ENCODE measurements at regions not wholly inside any gene's neighbourhood (a gene's known extent, or its start where the extent isn't known, plus 50 kb on each side); places are given as distances from the start of the nearest gene placed in this dataset.
A peak's percentile ranks its signal among the peaks of the same experiment; 100 is the strongest.

DNA sequence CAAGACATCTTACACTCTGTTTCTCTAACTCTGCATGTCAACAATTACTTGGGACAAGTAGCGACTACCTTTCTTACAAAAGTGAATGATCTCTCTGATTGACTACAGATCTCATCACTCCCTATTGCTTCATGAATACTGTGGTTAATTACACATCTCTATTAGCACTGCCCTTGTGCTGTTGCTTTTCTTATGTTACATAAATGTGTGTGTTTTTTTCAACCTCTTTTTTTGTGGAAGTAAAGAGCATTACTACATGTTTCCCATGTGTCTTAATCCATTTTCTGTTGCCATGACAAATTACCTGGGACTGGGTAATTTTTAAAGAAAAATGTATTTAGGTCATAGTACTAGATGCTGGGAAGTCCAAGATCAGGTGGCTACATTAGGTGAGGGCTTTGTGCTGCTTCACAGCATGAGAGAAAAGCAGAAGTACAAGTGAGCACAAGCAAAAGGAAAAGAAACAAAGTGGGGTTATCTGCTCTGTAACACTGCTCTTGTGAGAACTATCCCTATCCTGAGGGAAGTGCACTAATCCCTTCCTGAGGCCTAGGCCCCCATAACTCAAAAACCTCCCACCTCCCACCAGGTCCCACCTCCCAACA is 298.2 kb upstream of the SATB1 start:
- H3K4me2 ChIP-seq (ENCODE audit: low read length): no peak overlapping the region
- H3K36me3 ChIP-seq (ENCODE audit: insufficient read depth, low read length): no peaks in the 10 kb centered on the region
- no peak for TF ChIP-seq EZH2phosphoT487 (IDR thresholded peaks at IDR 0.05; ENCODE audit: borderline replicate concordance, low read depth, low read length)
- TF ChIP-seq, protein P1, sequence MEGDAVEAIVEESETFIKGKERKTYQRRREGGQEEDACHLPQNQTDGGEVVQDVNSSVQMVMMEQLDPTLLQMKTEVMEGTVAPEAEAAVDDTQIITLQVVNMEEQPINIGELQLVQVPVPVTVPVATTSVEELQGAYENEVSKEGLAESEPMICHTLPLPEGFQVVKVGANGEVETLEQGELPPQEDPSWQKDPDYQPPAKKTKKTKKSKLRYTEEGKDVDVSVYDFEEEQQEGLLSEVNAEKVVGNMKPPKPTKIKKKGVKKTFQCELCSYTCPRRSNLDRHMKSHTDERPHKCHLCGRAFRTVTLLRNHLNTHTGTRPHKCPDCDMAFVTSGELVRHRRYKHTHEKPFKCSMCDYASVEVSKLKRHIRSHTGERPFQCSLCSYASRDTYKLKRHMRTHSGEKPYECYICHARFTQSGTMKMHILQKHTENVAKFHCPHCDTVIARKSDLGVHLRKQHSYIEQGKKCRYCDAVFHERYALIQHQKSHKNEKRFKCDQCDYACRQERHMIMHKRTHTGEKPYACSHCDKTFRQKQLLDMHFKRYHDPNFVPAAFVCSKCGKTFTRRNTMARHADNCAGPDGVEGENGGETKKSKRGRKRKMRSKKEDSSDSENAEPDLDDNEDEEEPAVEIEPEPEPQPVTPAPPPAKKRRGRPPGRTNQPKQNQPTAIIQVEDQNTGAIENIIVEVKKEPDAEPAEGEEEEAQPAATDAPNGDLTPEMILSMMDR (conservative IDR thresholded peaks at IDR 0.05; ENCODE audit: low read length): no peak
- no peaks in the 10 kb centered on the region for H4K20me1 ChIP-seq (ENCODE audit: insufficient read depth, low read length)
- H2AFZ ChIP-seq (ENCODE audit: low read length): peak overlapping the region; percentile 52; the same call in 1 of the 2 replicates
- intact Hi-C loops (cut with micrococcal nuclease; ENCODE audit: unreplicated experiment): no loop called here
- H3K9me2 ChIP-seq (ENCODE audit: insufficient read depth, low read length): no peaks in the 10 kb centered on the region
- CTCF ChIA-PET (ENCODE audit: unreplicated experiment): no interaction called here
- H3K79me2 ChIP-seq (ENCODE audit: insufficient read depth, low read depth, low read length): no peaks in the 10 kb centered on the region
- POLR2A ChIA-PET: interaction anchor here (1.0 kb wide), 1 partner anchor 20 kb away, joined by 3 read pairs; no protein-coding TSS in a partner anchor
- H3K9me3 ChIP-seq (ENCODE audit: low read length): no peaks in the 10 kb centered on the region
- no TSS peak for BruUV-seq (replicated peaks)
- no peak overlapping the region for H3K4me3 ChIP-seq (ENCODE audit: low read depth, low read length, poor library complexity, severe bottlenecking)
- DNase-seq (ENCODE audit: low spot score): peak; percentile 42
- H3K4me1 ChIP-seq (ENCODE audit: insufficient read depth, low read length, poor library complexity, severe bottlenecking): peaks cover 34% of the 10 kb centered on the region
- H3K27ac ChIP-seq (ENCODE audit: low read depth, low read length, poor library complexity, severe bottlenecking): no peak overlapping the region

DNA sequence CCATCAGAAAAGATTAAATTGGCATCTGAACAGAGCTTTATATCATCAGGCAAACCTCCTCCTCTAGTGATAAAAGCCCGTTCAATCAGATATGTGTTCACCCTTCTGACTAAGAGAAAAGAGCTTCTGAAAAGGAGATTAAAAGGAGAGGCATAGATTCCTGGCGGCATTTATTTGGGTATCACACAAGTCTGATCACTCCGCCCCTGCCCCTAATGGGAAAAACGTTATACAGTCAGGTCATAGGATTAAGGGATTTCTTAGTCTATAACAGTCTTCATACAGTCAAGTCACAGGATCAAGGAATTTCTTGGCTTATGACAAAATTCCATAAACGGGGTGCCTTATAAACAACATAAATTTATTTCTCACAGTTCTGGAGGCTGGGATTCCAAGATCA is 295.4 kb upstream of the SATB1 start:
- no peak overlapping the region for H2AFZ ChIP-seq (ENCODE audit: low read length)
- no TSS peak for BruUV-seq (replicated peaks)
- DNase-seq (ENCODE audit: low spot score): no peak
- no peaks in the 10 kb centered on the region for H3K9me2 ChIP-seq (ENCODE audit: insufficient read depth, low read length)
- ChIA-PET CTCF (ENCODE audit: unreplicated experiment) (no interaction called here), POLR2A (interaction anchor here (0.7 to 1.4 kb wide), 4 partner anchors 10 to 1464 kb away, joined by 3 to 5 read pairs (median 4); no protein-coding TSS in a partner anchor)
- no peak overlapping the region for H3K4me2 ChIP-seq (ENCODE audit: low read length)
- no peaks in the 10 kb centered on the region for H3K9me3 ChIP-seq (ENCODE audit: low read length)
- TF ChIP-seq EZH2phosphoT487 (IDR thresholded peaks at IDR 0.05; ENCODE audit: borderline replicate concordance, low read depth, low read length): no peak
- TF ChIP-seq, protein P1 (conservative IDR thresholded peaks at IDR 0.05; ENCODE audit: low read length): no peak
- H3K79me2 ChIP-seq (ENCODE audit: insufficient read depth, low read depth, low read length): no peaks in the 10 kb centered on the region
- H3K27ac ChIP-seq (ENCODE audit: low read depth, low read length, poor library complexity, severe bottlenecking): no peak overlapping the region
- peaks cover 24% of the 10 kb centered on the region for H3K4me1 ChIP-seq (ENCODE audit: insufficient read depth, low read length, poor library complexity, severe bottlenecking)
- intact Hi-C loops (cut with micrococcal nuclease; ENCODE audit: unreplicated experiment): no loop called here
- H3K36me3 ChIP-seq (ENCODE audit: insufficient read depth, low read length): no peaks in the 10 kb centered on the region
- H4K20me1 ChIP-seq (ENCODE audit: insufficient read depth, low read length): no peaks in the 10 kb centered on the region
- no peak overlapping the region for H3K4me3 ChIP-seq (ENCODE audit: low read depth, low read length, poor library complexity, severe bottlenecking)

DNA sequence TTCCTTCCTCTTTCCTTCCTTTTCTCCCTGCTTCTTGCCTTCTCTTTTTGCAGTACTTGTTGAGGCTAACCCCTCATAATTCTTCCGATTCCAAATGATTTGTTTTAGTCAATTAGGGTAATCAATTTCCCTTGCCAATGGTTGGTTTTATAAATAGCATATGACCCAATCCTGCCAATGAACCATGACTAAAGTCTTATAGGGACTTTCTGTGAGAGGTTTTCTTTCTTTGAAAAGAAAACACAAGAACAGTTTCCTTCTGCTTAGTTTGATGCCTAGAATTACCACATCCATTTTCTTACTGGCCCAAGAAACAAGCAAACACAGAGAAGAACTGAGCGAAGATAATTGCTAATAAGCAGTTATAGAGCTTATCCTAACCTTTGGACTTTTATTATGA is 292.5 kb upstream of the SATB1 start:
- DNase-seq (ENCODE audit: low spot score): no peak
- H3K36me3 ChIP-seq (ENCODE audit: insufficient read depth, low read length): no peaks in the 10 kb centered on the region
- POLR2A ChIA-PET: interaction anchor here (0.5 to 4.2 kb wide), 3 partner anchors 8 to 23 kb away, joined by 3 to 24 read pairs (median 4); no protein-coding TSS in a partner anchor
- no peaks in the 10 kb centered on the region for H4K20me1 ChIP-seq (ENCODE audit: insufficient read depth, low read length)
- H3K9me3 ChIP-seq (ENCODE audit: low read length): no peaks in the 10 kb centered on the region
- H3K9me2 ChIP-seq (ENCODE audit: insufficient read depth, low read length): no peaks in the 10 kb centered on the region
- H2AFZ ChIP-seq (ENCODE audit: low read length): no peak overlapping the region
- CTCF ChIA-PET (ENCODE audit: unreplicated experiment): no interaction called here
- no peak overlapping the region for H3K4me2 ChIP-seq (ENCODE audit: low read length)
- H3K27ac ChIP-seq (ENCODE audit: low read depth, low read length, poor library complexity, severe bottlenecking): no peak overlapping the region
- intact Hi-C loops (cut with micrococcal nuclease; ENCODE audit: unreplicated experiment): no loop called here
- BruUV-seq (replicated peaks): no TSS peak
- no peaks in the 10 kb centered on the region for H3K79me2 ChIP-seq (ENCODE audit: insufficient read depth, low read depth, low read length)
- H3K4me1 ChIP-seq (ENCODE audit: insufficient read depth, low read length, poor library complexity, severe bottlenecking): no peaks in the 10 kb centered on the region
- H3K4me3 ChIP-seq (ENCODE audit: low read depth, low read length, poor library complexity, severe bottlenecking): no peak overlapping the region
- TF ChIP-seq, protein P1 (conservative IDR thresholded peaks at IDR 0.05; ENCODE audit: low read length): no peak
- TF ChIP-seq EZH2phosphoT487 (IDR thresholded peaks at IDR 0.05; ENCODE audit: borderline replicate concordance, low read depth, low read length): no peak

All from OCI-LY7 (cell line).